ENCODE measurements at regions not wholly inside any gene's neighbourhood (a gene's known extent, or its start where the extent isn't known, plus 50 kb on each side); places are given as distances from the start of the nearest gene placed in this dataset.

- no peak for TF ChIP-seq CTCF (IDR thresholded peaks at IDR 0.05)
- no peak for TF ChIP-seq POLR2A (IDR thresholded peaks at IDR 0.05)
Measured at GRCh38 chr7:92987095-92987494, 130.7 kb downstream of the SAMD9 start.
